OCI-LY7 (cell line): ENCODE measurements at regions not wholly inside any gene's neighbourhood (a gene's known extent, or its start where the extent isn't known, plus 50 kb on each side); places are given as distances from the start of the nearest gene placed in this dataset.

ENCODE experiments used
- EZH2phosphoT487 ChIP-seq: fragments of 200-600 bp; sonication (generic); IDR thresholded peaks from 2 replicates; pipeline ENCODE4 v1.6.1; 2018; ENCODE audit warnings: low read depth, borderline replicate concordance, mild to moderate bottlenecking, mixed run types, antibody characterized with exemption, low read length, moderate library complexity, mixed read lengths
- TF ChIP-seq, protein P1 (sequence below): fragments of 200-600 bp; sonication (generic); conservative IDR thresholded peaks from 2 replicates; pipeline ENCODE4 v1.5.1; 2014; ENCODE audit warnings: mild to moderate bottlenecking, antibody characterized with exemption, low read length, moderate library complexity, mixed read lengths

DNA sequence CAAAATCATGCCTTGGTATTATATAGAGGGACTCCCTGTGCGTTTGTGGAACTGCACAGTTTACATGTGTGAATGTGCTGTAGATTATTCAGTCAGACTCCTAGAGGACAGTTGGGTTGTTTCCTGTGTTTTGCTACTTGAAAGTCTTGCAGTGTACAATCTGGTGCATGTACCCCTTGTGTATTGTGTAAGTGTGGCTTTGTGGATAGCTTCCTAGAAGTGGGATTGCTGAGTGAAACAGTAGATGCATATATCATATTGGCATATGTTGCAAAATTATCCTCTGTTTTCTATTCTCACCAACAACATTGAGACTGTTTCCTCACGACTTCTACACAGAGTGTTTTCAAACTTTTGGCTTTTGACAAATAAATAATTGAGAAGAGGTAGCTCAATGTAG lies 263.7 kb downstream of the MAP2K6 start:
- TF ChIP-seq, protein P1, sequence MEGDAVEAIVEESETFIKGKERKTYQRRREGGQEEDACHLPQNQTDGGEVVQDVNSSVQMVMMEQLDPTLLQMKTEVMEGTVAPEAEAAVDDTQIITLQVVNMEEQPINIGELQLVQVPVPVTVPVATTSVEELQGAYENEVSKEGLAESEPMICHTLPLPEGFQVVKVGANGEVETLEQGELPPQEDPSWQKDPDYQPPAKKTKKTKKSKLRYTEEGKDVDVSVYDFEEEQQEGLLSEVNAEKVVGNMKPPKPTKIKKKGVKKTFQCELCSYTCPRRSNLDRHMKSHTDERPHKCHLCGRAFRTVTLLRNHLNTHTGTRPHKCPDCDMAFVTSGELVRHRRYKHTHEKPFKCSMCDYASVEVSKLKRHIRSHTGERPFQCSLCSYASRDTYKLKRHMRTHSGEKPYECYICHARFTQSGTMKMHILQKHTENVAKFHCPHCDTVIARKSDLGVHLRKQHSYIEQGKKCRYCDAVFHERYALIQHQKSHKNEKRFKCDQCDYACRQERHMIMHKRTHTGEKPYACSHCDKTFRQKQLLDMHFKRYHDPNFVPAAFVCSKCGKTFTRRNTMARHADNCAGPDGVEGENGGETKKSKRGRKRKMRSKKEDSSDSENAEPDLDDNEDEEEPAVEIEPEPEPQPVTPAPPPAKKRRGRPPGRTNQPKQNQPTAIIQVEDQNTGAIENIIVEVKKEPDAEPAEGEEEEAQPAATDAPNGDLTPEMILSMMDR = no peak
- no peak for TF ChIP-seq EZH2phosphoT487
